ENCODE measurements at regions not wholly inside any gene's neighbourhood (a gene's known extent, or its start where the extent isn't known, plus 50 kb on each side); places are given as distances from the start of the nearest gene placed in this dataset.

DNA sequence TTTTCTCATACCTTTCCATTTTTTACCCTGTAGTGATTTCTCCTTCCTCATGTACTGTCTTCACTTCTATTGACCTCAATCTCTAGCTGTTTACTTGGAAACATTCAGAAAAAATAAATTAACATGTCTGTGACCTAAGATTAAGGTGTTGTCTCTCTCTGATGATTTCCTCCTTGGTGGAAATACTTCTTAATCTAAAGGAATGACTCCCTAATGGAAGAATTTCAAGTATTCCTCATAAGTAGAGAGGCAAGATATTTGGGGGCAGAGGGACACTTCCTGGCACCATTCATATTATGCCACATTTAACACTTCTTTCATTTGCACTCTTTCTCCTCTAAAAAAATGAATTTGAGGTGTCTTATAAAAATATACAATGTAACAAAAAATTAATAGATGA is 202.8 kb downstream of the NEBL start:
- TF ChIP-seq EZH2 (IDR thresholded peaks at IDR 0.05) (no peak), POLR2AphosphoS5 (IDR thresholded peaks at IDR 0.05; ENCODE audit: borderline replicate concordance, low read depth, low read length) (no peak), FOXP2 (optimal IDR thresholded peaks at IDR 0.05; ENCODE audit: control extremely low read depth, extremely low read length, insufficient read depth) (no peak)
